Gastrocnemius medialis (tissue), 4 donors: ENCODE measurements at regions not wholly inside any gene's neighbourhood (a gene's known extent, or its start where the extent isn't known, plus 50 kb on each side); places are given as distances from the start of the nearest gene placed in this dataset.

Source experiments
- POLR2A ChIP-seq, 2 donors: fragments of 450-650 bp; IDR thresholded peaks; one replicate each; pipeline ENCODE4 v1.6.1; 2017; ENCODE audit warnings: antibody characterized with exemption in 2 of 2, mild to moderate bottlenecking in 2 of 2, moderate library complexity in 2 of 2
- TF ChIP-seq, protein P1 (sequence below), 5 experiments: fragments of 450-650 bp in 3 of 5; fragments of 200-600 bp in 2 of 5; sonication (generic) in 2 of 5; IDR thresholded peaks in 4 of 5; conservative IDR thresholded peaks in 1 of 5; 1 replicate in 4 of 5; 2 replicates in 1 of 5; pipeline ENCODE4 v1.5.1; 2016 to 2019; ENCODE audit warnings: antibody characterized with exemption in 5 of 5, mild to moderate bottlenecking in 3 of 5, moderate library complexity in 3 of 5

DNA sequence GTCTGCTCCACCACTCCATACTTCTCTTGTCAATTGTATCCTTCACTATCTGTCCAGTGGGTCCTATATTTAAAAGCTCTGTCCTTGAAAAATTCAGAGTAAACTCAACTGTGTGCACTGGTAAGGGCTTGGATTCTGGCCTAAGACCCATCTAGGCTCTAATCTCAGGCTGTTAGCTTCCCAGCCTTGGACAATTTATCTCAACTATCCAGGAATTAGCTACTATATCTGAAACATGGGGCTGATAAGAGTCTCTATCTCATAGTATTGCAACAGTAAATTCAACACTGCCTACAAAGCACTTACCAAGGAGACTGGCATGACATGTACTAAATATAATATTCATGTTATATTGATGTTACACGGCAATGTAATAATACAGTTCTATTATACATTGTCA lies 303.4 kb downstream of the XPNPEP1 start:
- TF ChIP-seq, protein P1, sequence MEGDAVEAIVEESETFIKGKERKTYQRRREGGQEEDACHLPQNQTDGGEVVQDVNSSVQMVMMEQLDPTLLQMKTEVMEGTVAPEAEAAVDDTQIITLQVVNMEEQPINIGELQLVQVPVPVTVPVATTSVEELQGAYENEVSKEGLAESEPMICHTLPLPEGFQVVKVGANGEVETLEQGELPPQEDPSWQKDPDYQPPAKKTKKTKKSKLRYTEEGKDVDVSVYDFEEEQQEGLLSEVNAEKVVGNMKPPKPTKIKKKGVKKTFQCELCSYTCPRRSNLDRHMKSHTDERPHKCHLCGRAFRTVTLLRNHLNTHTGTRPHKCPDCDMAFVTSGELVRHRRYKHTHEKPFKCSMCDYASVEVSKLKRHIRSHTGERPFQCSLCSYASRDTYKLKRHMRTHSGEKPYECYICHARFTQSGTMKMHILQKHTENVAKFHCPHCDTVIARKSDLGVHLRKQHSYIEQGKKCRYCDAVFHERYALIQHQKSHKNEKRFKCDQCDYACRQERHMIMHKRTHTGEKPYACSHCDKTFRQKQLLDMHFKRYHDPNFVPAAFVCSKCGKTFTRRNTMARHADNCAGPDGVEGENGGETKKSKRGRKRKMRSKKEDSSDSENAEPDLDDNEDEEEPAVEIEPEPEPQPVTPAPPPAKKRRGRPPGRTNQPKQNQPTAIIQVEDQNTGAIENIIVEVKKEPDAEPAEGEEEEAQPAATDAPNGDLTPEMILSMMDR (IDR thresholded peaks at IDR 0.05 in 4 of 5, conservative IDR thresholded peaks at IDR 0.05 in 1 of 5): no peak
- no peak for TF ChIP-seq POLR2A (IDR thresholded peaks at IDR 0.05)
